Gastrocnemius medialis (tissue), 4 donors: ENCODE measurements at regions not wholly inside any gene's neighbourhood (a gene's known extent, or its start where the extent isn't known, plus 50 kb on each side); places are given as distances from the start of the nearest gene placed in this dataset.

Source experiments
- ATAC-seq, 2 donors: fragments of 150-250 bp; one replicate each; pipeline ENCODE4 v1.9.1; 2016
- DNase-seq, 2 donors: peaks; one replicate each; pipeline ENCODE4 v3.0.0-alpha.2; 2019
- H3K27ac ChIP-seq, 4 donors: fragments of 200-600 bp; sonication (generic); 1 replicate in 1 of 4; 2 replicates in 3 of 4; pipeline ENCODE4 v1.5.1; 2016 to 2018; ENCODE audit warnings: mild to moderate bottlenecking in 2 of 4, moderate library complexity in 1 of 4
- H3K27me3 ChIP-seq, 3 donors: fragments of 200-600 bp; sonication (generic) in 2 of 3; 1 replicate in 1 of 3; 2 replicates in 2 of 3; pipeline versions ENCODE4 v1.5.1 to v1.6.0; 2016 to 2019; ENCODE audit warnings: mild to moderate bottlenecking in 1 of 3, moderate library complexity in 1 of 3
- H3K36me3 ChIP-seq, 2 donors: fragments of 200-600 bp; sonication (generic) in 1 of 2; one replicate each; pipeline ENCODE4 v1.5.1; 2017 to 2018
- H3K4me1 ChIP-seq, 2 donors: fragments of 200-600 bp; sonication (generic) in 1 of 2; one replicate each; pipeline ENCODE4 v1.5.1; 2016 to 2017; ENCODE audit warnings: mild to moderate bottlenecking in 2 of 2
- H3K4me3 ChIP-seq, 4 donors: fragments of 200-600 bp; sonication (generic) in 3 of 4; 1 replicate in 1 of 4; 2 replicates in 3 of 4; pipeline ENCODE4 v1.5.1; 2016 to 2019; ENCODE audit warnings: mild to moderate bottlenecking in 2 of 4
- H3K9me3 ChIP-seq, 3 donors: fragments of 200-600 bp; sonication (generic) in 2 of 3; 1 replicate in 1 of 3; 2 replicates in 2 of 3; pipeline ENCODE4 v1.5.1; 2016 to 2019
- CTCF ChIP-seq, 5 experiments: fragments of 450-650 bp in 3 of 5; fragments of 200-600 bp in 2 of 5; sonication (generic) in 2 of 5; IDR thresholded peaks in 4 of 5; conservative IDR thresholded peaks in 1 of 5; 1 replicate in 4 of 5; 2 replicates in 1 of 5; pipeline ENCODE4 v1.5.1; 2016 to 2019; ENCODE audit warnings: antibody characterized with exemption in 5 of 5, mild to moderate bottlenecking in 3 of 5, moderate library complexity in 3 of 5
- POLR2A ChIP-seq, 2 donors: fragments of 450-650 bp; IDR thresholded peaks; one replicate each; pipeline ENCODE4 v1.6.1; 2017; ENCODE audit warnings: antibody characterized with exemption in 2 of 2, mild to moderate bottlenecking in 2 of 2, moderate library complexity in 2 of 2
- in situ Hi-C, 4 donors: fragments of 200-750 bp; cut with MboI; loops; one replicate each; pipeline versions ENCODE4 v1.15.0 to v1.8.0; 2017; ENCODE audit warnings: low sequenced_read_pairs in 4 of 4
- intact Hi-C: fragments of 100-400 bp; cut with DNase I; formaldehyde crosslinking; loops from one replicate; pipeline ENCODE4 v1.15.1; 2023; ENCODE audit warnings: low total_unique reads

GRCh38 chr20:51249781-51250180 is 226.9 kb upstream of the KCNG1 start:
- in situ Hi-C loops (no loop called here), intact Hi-C loops (no loop called here)
- Histone ChIP-seq H3K4me1 (no peaks in the 10 kb centered on the region), H3K27me3 (peaks cover 0 to 3% (median 2%) of the 10 kb centered on the region in 3 donors), H3K4me3 (no peak overlapping the region), H3K36me3 (no peaks in the 10 kb centered on the region), H3K9me3 (no peaks in the 10 kb centered on the region), H3K27ac (no peak overlapping the region)
- DNase-seq (no peak), ATAC-seq (no peak)
- TF ChIP-seq POLR2A (IDR thresholded peaks at IDR 0.05): no peak
- TF ChIP-seq CTCF (IDR thresholded peaks at IDR 0.05 in 4 of 5, conservative IDR thresholded peaks at IDR 0.05 in 1 of 5): no peak

GRCh38 chr20:51249215-51249614 is 226.3 kb upstream of the KCNG1 start:
- Histone ChIP-seq H3K36me3 (no peaks in the 10 kb centered on the region), H3K27me3 (peaks cover 0 to 3% (median 2%) of the 10 kb centered on the region in 3 donors), H3K4me3 (no peak overlapping the region), H3K27ac (no peak overlapping the region), H3K9me3 (no peaks in the 10 kb centered on the region), H3K4me1 (no peaks in the 10 kb centered on the region)
- ATAC-seq (no peak), DNase-seq (no peak)
- intact Hi-C loops (no loop called here), in situ Hi-C loops (no loop called here)
- TF ChIP-seq CTCF (IDR thresholded peaks at IDR 0.05 in 4 of 5, conservative IDR thresholded peaks at IDR 0.05 in 1 of 5) (no peak), POLR2A (IDR thresholded peaks at IDR 0.05) (no peak)

GRCh38 chr20:51244466-51244865 is 221.6 kb upstream of the KCNG1 start:
- intact Hi-C loops (no loop called here), in situ Hi-C loops (no loop called here)
- TF ChIP-seq POLR2A (IDR thresholded peaks at IDR 0.05): no peak
- no peak for TF ChIP-seq CTCF (IDR thresholded peaks at IDR 0.05 in 4 of 5, conservative IDR thresholded peaks at IDR 0.05 in 1 of 5)
- no peak overlapping the region for H3K27ac ChIP-seq
- no peak overlapping the region for H3K4me3 ChIP-seq
- H3K27me3 ChIP-seq: peaks cover 0 to 5% (median 0%) of the 10 kb centered on the region in 3 donors
- no peaks in the 10 kb centered on the region for H3K4me1 ChIP-seq
- H3K9me3 ChIP-seq: no peaks in the 10 kb centered on the region
- no peak for DNase-seq
- no peaks in the 10 kb centered on the region for H3K36me3 ChIP-seq
- no peak for ATAC-seq

GRCh38 chr20:51238675-51239305 is 215.9 kb upstream of the KCNG1 start:
- no peak for TF ChIP-seq CTCF (IDR thresholded peaks at IDR 0.05 in 4 of 5, conservative IDR thresholded peaks at IDR 0.05 in 1 of 5)
- TF ChIP-seq POLR2A (IDR thresholded peaks at IDR 0.05): no peak
- H3K9me3 ChIP-seq: no peaks in the 10 kb centered on the region
- intact Hi-C loops: no loop called here
- no peaks in the 10 kb centered on the region for H3K4me1 ChIP-seq
- no peak overlapping the region for H3K27ac ChIP-seq
- H3K27me3 ChIP-seq: peaks cover 0 to 5% (median 0%) of the 10 kb centered on the region in 3 donors
- DNase-seq (no peak), ATAC-seq (no peak)
- H3K36me3 ChIP-seq: no peaks in the 10 kb centered on the region
- no peak overlapping the region for H3K4me3 ChIP-seq
- in situ Hi-C loops: no loop called here

- intact Hi-C loops (no loop called here), in situ Hi-C loops (no loop called here)
- H3K9me3 ChIP-seq: no peaks in the 10 kb centered on the region
- H3K4me3 ChIP-seq: no peak overlapping the region
- TF ChIP-seq CTCF (IDR thresholded peaks at IDR 0.05 in 4 of 5, conservative IDR thresholded peaks at IDR 0.05 in 1 of 5): no peak
- no peak for TF ChIP-seq POLR2A (IDR thresholded peaks at IDR 0.05)
- ATAC-seq: no peak
- no peak for DNase-seq
- peaks cover 0 to 5% (median 0%) of the 10 kb centered on the region in 3 donors for H3K27me3 ChIP-seq
- H3K27ac ChIP-seq: no peak overlapping the region
- H3K4me1 ChIP-seq: no peaks in the 10 kb centered on the region
- no peaks in the 10 kb centered on the region for H3K36me3 ChIP-seq
These were observed 214.9 kb upstream of the KCNG1 start for GRCh38 chr20:51237791-51238190.
